PFSK-1 (cell line): ENCODE measurements at regions not wholly inside any gene's neighbourhood (a gene's known extent, or its start where the extent isn't known, plus 50 kb on each side); places are given as distances from the start of the nearest gene placed in this dataset.

Experiments used
- FOXP2 ChIP-seq: optimal IDR thresholded peaks from 2 replicates; pipeline ENCODE3; 2011; ENCODE audit warnings: borderline replicate concordance, control low read depth, inconsistent platforms; ENCODE audit not compliant: insufficient read depth; ENCODE audit errors: extremely low read length, extremely low read depth
- POLR2AphosphoS5 ChIP-seq: IDR thresholded peaks from 2 replicates; pipeline ENCODE4 v1.6.1; 2012; ENCODE audit warnings: low read depth, mild to moderate bottlenecking, control low read depth, low read length, moderate library complexity
- SIN3A ChIP-seq: IDR thresholded peaks from 2 replicates; pipeline ENCODE4 v1.6.1; 2012; ENCODE audit warnings: mild to moderate bottlenecking, low read length, moderate library complexity, borderline replicate concordance; ENCODE audit not compliant: insufficient read depth
- TAF1 ChIP-seq: IDR thresholded peaks from 2 replicates; pipeline ENCODE4 v1.6.1; 2012; ENCODE audit warnings: low read length, control low read depth, borderline replicate concordance; ENCODE audit not compliant: insufficient read depth
- TF ChIP-seq, protein P1 (sequence below), 2 experiments: IDR thresholded peaks; 2 replicates each; pipeline versions ENCODE4 v1.6.1 to v1.8.0; 2011 to 2012; ENCODE audit warnings: low read depth in 2 of 2, low read length in 2 of 2, control low read depth in 1 of 2, inconsistent platforms in 1 of 2, mild to moderate bottlenecking in 1 of 2, moderate library complexity in 1 of 2; ENCODE audit not compliant: insufficient read depth in 1 of 2

DNA sequence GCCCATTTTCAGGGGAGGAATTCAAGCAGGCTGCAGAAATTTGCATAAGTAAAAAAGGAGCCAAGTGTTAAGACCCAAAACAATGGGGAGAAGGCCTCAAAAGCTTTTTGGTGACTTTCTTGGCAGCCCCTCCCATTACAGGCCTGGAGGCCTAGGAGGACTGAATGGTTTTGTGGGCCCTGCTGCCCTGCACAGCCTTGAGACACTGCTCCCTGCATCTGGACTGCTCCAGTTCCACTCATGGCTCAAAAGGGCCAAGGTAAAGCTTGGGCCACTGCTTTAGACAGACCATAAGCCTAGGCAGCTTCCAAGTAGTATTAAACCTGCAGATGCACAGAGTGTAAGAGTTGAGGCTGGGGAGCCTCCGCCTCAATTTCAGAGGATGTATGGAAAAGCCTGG, 501.6 kb downstream of the MID1IP1 start:
- no peak for TF ChIP-seq POLR2AphosphoS5
- TF ChIP-seq, protein P1, sequence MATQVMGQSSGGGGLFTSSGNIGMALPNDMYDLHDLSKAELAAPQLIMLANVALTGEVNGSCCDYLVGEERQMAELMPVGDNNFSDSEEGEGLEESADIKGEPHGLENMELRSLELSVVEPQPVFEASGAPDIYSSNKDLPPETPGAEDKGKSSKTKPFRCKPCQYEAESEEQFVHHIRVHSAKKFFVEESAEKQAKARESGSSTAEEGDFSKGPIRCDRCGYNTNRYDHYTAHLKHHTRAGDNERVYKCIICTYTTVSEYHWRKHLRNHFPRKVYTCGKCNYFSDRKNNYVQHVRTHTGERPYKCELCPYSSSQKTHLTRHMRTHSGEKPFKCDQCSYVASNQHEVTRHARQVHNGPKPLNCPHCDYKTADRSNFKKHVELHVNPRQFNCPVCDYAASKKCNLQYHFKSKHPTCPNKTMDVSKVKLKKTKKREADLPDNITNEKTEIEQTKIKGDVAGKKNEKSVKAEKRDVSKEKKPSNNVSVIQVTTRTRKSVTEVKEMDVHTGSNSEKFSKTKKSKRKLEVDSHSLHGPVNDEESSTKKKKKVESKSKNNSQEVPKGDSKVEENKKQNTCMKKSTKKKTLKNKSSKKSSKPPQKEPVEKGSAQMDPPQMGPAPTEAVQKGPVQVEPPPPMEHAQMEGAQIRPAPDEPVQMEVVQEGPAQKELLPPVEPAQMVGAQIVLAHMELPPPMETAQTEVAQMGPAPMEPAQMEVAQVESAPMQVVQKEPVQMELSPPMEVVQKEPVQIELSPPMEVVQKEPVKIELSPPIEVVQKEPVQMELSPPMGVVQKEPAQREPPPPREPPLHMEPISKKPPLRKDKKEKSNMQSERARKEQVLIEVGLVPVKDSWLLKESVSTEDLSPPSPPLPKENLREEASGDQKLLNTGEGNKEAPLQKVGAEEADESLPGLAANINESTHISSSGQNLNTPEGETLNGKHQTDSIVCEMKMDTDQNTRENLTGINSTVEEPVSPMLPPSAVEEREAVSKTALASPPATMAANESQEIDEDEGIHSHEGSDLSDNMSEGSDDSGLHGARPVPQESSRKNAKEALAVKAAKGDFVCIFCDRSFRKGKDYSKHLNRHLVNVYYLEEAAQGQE (IDR thresholded peaks at IDR 0.05; ENCODE audit: insufficient read depth in 1 of 2, low read depth in 2 of 2, low read length in 2 of 2), result no peak
- no peak for TF ChIP-seq TAF1
- no peak for TF ChIP-seq FOXP2
- TF ChIP-seq SIN3A, result no peak
